H9 (cell line): ENCODE measurements at regions not wholly inside any gene's neighbourhood (a gene's known extent, or its start where the extent isn't known, plus 50 kb on each side); places are given as distances from the start of the nearest gene placed in this dataset.

Experiments used
- DNase-seq: peaks from one replicate; pipeline ENCODE4 v3.0.0-alpha.2; 2017
- H2AFZ ChIP-seq: one replicate; pipeline ENCODE4 v1.6.1; 2013; ENCODE audit warnings: mild to moderate bottlenecking, low read length, control low read depth, moderate library complexity
- H2AK5ac ChIP-seq: 2 replicates; pipeline ENCODE4 v1.6.1; 2013; ENCODE audit warnings: low read length, control low read depth, mixed read lengths; ENCODE audit not compliant: insufficient read length
- H2BK120ac ChIP-seq: one replicate; pipeline ENCODE4 v1.6.1; 2013; ENCODE audit warnings: low read depth, mild to moderate bottlenecking, low read length, control low read depth, inconsistent platforms; ENCODE audit not compliant: poor library complexity, severe bottlenecking
- H2BK12ac ChIP-seq: 2 replicates; pipeline ENCODE4 v1.6.1; 2013; ENCODE audit warnings: low read length, control low read depth, mixed read lengths, low read depth; ENCODE audit not compliant: insufficient read length
- H2BK15ac ChIP-seq: 2 replicates; pipeline ENCODE4 v1.6.1; 2013; ENCODE audit warnings: low read depth, low read length, control low read depth
- H2BK20ac ChIP-seq: one replicate; pipeline ENCODE4 v1.6.1; 2013; ENCODE audit warnings: low read depth, mild to moderate bottlenecking, low read length, control low read depth, inconsistent platforms; ENCODE audit not compliant: poor library complexity, severe bottlenecking
- H2BK5ac ChIP-seq: 2 replicates; pipeline ENCODE4 v1.6.1; 2013; ENCODE audit warnings: low read length, control low read depth, mixed read lengths; ENCODE audit not compliant: insufficient read length
- H3K14ac ChIP-seq: 2 replicates; pipeline ENCODE4 v1.6.1; 2013; ENCODE audit warnings: low read length, control low read depth; ENCODE audit not compliant: insufficient read depth
- H3K18ac ChIP-seq: 2 replicates; pipeline ENCODE4 v1.6.1; 2013; ENCODE audit warnings: low read depth, mild to moderate bottlenecking, mixed read lengths, low read length, control low read depth; ENCODE audit not compliant: insufficient read length
- H3K23ac ChIP-seq: 2 replicates; pipeline ENCODE4 v1.6.1; 2013; ENCODE audit warnings: low read length, control low read depth, mixed read lengths, low read depth; ENCODE audit not compliant: insufficient read length
- H3K23me2 ChIP-seq: 2 replicates; pipeline ENCODE4 v1.6.1; 2013; ENCODE audit warnings: low read depth, mild to moderate bottlenecking, mixed read lengths, low read length, control low read depth; ENCODE audit not compliant: insufficient read length, poor library complexity, severe bottlenecking
- H3K27ac ChIP-seq: 2 replicates; pipeline ENCODE4 v1.5.1; 2013; ENCODE audit warnings: low read length, control low read depth, mixed read lengths, low read depth; ENCODE audit not compliant: insufficient read length
- H3K27me3 ChIP-seq: 2 replicates; pipeline ENCODE4 v1.6.1; 2013; ENCODE audit warnings: low read length, control low read depth, inconsistent platforms; ENCODE audit not compliant: insufficient read depth
- H3K4ac ChIP-seq: 2 replicates; pipeline ENCODE4 v1.6.1; 2013; ENCODE audit warnings: low read depth, mild to moderate bottlenecking, control low read depth, inconsistent platforms, low read length, moderate library complexity
- H3K4me1 ChIP-seq: 2 replicates; pipeline ENCODE4 v1.6.1; 2013; ENCODE audit warnings: low read length, control low read depth, inconsistent platforms; ENCODE audit not compliant: insufficient read depth
- H3K4me2 ChIP-seq: 2 replicates; pipeline ENCODE4 v1.6.1; 2013; ENCODE audit warnings: low read length, control low read depth, mixed read lengths; ENCODE audit not compliant: insufficient read length, insufficient read depth
- H3K56ac ChIP-seq: 2 replicates; pipeline ENCODE4 v1.6.1; 2013; ENCODE audit warnings: low read depth, mild to moderate bottlenecking, mixed read lengths, low read length, control low read depth; ENCODE audit not compliant: insufficient read length
- H3K79me1 ChIP-seq: 2 replicates; pipeline ENCODE4 v1.6.1; 2013; ENCODE audit warnings: low read depth, mild to moderate bottlenecking, moderate library complexity, low read length, control low read depth, inconsistent platforms; ENCODE audit not compliant: insufficient read depth, poor library complexity, severe bottlenecking
- H3K79me2 ChIP-seq: 2 replicates; pipeline ENCODE4 v1.6.1; 2013; ENCODE audit warnings: low read length, control low read depth, inconsistent platforms; ENCODE audit not compliant: insufficient read depth
- H3K9ac ChIP-seq: 2 replicates; pipeline ENCODE4 v1.6.1; 2013; ENCODE audit warnings: low read length, control low read depth, mixed read lengths; ENCODE audit not compliant: insufficient read length; ENCODE audit errors: extremely low read depth
- H3K9me3 ChIP-seq: one replicate; pipeline ENCODE4 v1.6.1; 2013; ENCODE audit warnings: low read depth, low read length, inconsistent platforms; ENCODE audit not compliant: control insufficient read depth
- H3T11ph ChIP-seq: one replicate; pipeline ENCODE4 v1.6.1; 2013; ENCODE audit warnings: mild to moderate bottlenecking, low read length, control low read depth, inconsistent platforms
- H4K20me1 ChIP-seq: one replicate; pipeline ENCODE4 v1.6.1; 2013; ENCODE audit not compliant: control insufficient read depth, insufficient read length, insufficient read depth
- H4K5ac ChIP-seq: 2 replicates; pipeline ENCODE4 v1.6.1; 2013; ENCODE audit warnings: low read depth, mild to moderate bottlenecking, mixed read lengths, low read length, control low read depth; ENCODE audit not compliant: insufficient read length
- H4K8ac ChIP-seq: replicated peaks from 2 replicates; pipeline ENCODE4 v1.6.1; 2013; ENCODE audit warnings: low read length, control low read depth, mixed read lengths, low read depth; ENCODE audit not compliant: insufficient read length
- H4K91ac ChIP-seq: 2 replicates; pipeline ENCODE4 v1.6.1; 2013; ENCODE audit warnings: low read depth, mild to moderate bottlenecking, moderate library complexity, mixed read lengths, low read length, control low read depth; ENCODE audit not compliant: insufficient read length
- H3K27ac Mint-ChIP-seq, 3 experiments: 2 replicates in 2 of 3; 3 replicates in 1 of 3; pipeline ENCODE4 v1.8.0; 2020 to 2021; ENCODE audit warnings: mixed read lengths in 3 of 3, mild to moderate bottlenecking in 1 of 3, moderate library complexity in 1 of 3
- H3K27me3 Mint-ChIP-seq: 2 replicates; pipeline ENCODE4 v1.8.0; 2021; ENCODE audit warnings: low read depth, mild to moderate bottlenecking, moderate library complexity, mixed read lengths
- H3K36me3 Mint-ChIP-seq, 3 experiments: 2 replicates in 2 of 3; 3 replicates in 1 of 3; pipeline ENCODE4 v1.8.0; 2020 to 2021; ENCODE audit warnings: low read depth in 3 of 3, mixed read lengths in 3 of 3; ENCODE audit not compliant: insufficient read depth in 1 of 3
- H3K4me1 Mint-ChIP-seq, 2 experiments: 2 replicates each; pipeline ENCODE4 v1.8.0; 2020; ENCODE audit warnings: mixed read lengths in 2 of 2
- H3K4me3 Mint-ChIP-seq, 2 experiments: 2 replicates in 1 of 2; 3 replicates in 1 of 2; pipeline ENCODE4 v1.8.0; 2020 to 2021; ENCODE audit warnings: mild to moderate bottlenecking in 2 of 2, mixed read lengths in 2 of 2, moderate library complexity in 1 of 2
- H3K9me3 Mint-ChIP-seq, 2 experiments: 2 replicates in 1 of 2; 3 replicates in 1 of 2; pipeline ENCODE4 v1.8.0; 2020; ENCODE audit warnings: mild to moderate bottlenecking in 2 of 2, mixed read lengths in 2 of 2, moderate library complexity in 1 of 2
- WGBS: extraction: QIAGEN DNeasy Blood & Tissue Kit; methylation state at CpG from one replicate; pipeline ENCODE4 v1.1.7; 2013; ENCODE audit warnings: missing lambda C conversion rate, low lambda C conversion rate, mixed read lengths; ENCODE audit not compliant: insufficient read length; ENCODE audit errors: extremely low coverage; 5-methylcytosine and 5-hydroxymethylcytosine counted together
- TF ChIP-seq, protein P1 (sequence below): fragments of 200-600 bp; sonication (generic); conservative IDR thresholded peaks from 3 replicates; pipeline ENCODE4 v1.8.0; 2021; ENCODE audit warnings: antibody characterized with exemption, mild to moderate bottlenecking

DNA sequence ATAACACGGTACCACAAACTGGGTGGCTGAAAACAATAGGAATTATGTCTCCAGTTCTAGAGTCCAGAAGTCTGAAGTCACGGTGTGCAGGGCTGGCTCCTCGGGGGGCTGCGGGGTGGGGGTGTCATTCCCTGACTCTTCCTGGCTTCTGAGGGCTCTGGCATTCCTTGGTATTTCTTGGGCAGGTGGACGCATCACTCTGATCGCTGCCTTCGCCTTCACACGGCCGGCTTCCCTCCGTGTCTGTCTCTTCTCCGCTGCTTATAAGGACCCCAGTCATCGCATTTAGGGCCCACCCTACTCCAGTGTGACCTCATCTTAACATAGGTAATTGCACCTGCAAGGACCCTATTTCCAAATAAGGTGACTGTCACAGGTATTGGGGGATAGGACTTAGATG is 134.6 kb downstream of the CPZ start:
- no peak overlapping the region for H2BK15ac ChIP-seq
- no peak overlapping the region for H3K56ac ChIP-seq
- H3K18ac ChIP-seq = no peak overlapping the region
- H2BK20ac ChIP-seq = no peak overlapping the region
- no peak overlapping the region for H2AK5ac ChIP-seq
- no peak overlapping the region for H3K4me3 Mint-ChIP-seq
- no peaks in the 10 kb centered on the region for H3K79me2 ChIP-seq
- H3K4me2 ChIP-seq = no peak overlapping the region
- H4K8ac ChIP-seq = no peak overlapping the region
- H3K36me3 Mint-ChIP-seq = no peaks in the 10 kb centered on the region
- H3K23me2 ChIP-seq = no peaks in the 10 kb centered on the region
- H3K9me3 Mint-ChIP-seq = peaks cover 0 to 2% of the 10 kb centered on the region in 2 experiments; a peak in 4 of 5 replicates
- H3K9ac ChIP-seq = no peak overlapping the region
- peaks cover 5 to 13% of the 10 kb centered on the region in 2 experiments for H3K4me1 Mint-ChIP-seq
- no peak overlapping the region for H3T11ph ChIP-seq
- TF ChIP-seq, protein P1, sequence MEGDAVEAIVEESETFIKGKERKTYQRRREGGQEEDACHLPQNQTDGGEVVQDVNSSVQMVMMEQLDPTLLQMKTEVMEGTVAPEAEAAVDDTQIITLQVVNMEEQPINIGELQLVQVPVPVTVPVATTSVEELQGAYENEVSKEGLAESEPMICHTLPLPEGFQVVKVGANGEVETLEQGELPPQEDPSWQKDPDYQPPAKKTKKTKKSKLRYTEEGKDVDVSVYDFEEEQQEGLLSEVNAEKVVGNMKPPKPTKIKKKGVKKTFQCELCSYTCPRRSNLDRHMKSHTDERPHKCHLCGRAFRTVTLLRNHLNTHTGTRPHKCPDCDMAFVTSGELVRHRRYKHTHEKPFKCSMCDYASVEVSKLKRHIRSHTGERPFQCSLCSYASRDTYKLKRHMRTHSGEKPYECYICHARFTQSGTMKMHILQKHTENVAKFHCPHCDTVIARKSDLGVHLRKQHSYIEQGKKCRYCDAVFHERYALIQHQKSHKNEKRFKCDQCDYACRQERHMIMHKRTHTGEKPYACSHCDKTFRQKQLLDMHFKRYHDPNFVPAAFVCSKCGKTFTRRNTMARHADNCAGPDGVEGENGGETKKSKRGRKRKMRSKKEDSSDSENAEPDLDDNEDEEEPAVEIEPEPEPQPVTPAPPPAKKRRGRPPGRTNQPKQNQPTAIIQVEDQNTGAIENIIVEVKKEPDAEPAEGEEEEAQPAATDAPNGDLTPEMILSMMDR = no peak
- no peaks in the 10 kb centered on the region; the same call in 1 of the 2 replicates for H3K4me1 ChIP-seq
- peak; percentile 13 for DNase-seq
- no peak overlapping the region for H2BK120ac ChIP-seq
- no peak overlapping the region for H3K27ac ChIP-seq
- no peaks in the 10 kb centered on the region for H3K9me3 ChIP-seq
- no peaks in the 10 kb centered on the region; the same call in none of the 2 replicates for H3K27me3 Mint-ChIP-seq
- H2BK5ac ChIP-seq = no peak overlapping the region
- H3K27me3 ChIP-seq = no peaks in the 10 kb centered on the region
- no peak overlapping the region for H4K5ac ChIP-seq
- no peak overlapping the region for H3K23ac ChIP-seq
- no peak overlapping the region for H3K4ac ChIP-seq
- no peaks in the 10 kb centered on the region for H3K79me1 ChIP-seq
- no peak overlapping the region for H3K27ac Mint-ChIP-seq
- WGBS = no CpG with 5 or more reads among the region's 12 CpGs
- no peaks in the 10 kb centered on the region for H4K20me1 ChIP-seq
- H2BK12ac ChIP-seq = no peak overlapping the region
- H3K14ac ChIP-seq = no peak overlapping the region
- H2AFZ ChIP-seq = no peak overlapping the region
- no peak overlapping the region for H4K91ac ChIP-seq
